PC-3 (cell line): ENCODE measurements at regions not wholly inside any gene's neighbourhood (a gene's known extent, or its start where the extent isn't known, plus 50 kb on each side); places are given as distances from the start of the nearest gene placed in this dataset.

Experiments
- ATAC-seq: fragments of 200-7000 bp; cut with Tn5 transposase; 2 replicates; pipeline ENCODE4 v1.9.1; 2020; ENCODE audit warnings: mild to moderate bottlenecking, moderate library complexity
- BruUV-seq: library from RNA; stranded (reverse); fragments of 400-500 nt; replicated peaks from 2 replicates; lab custom pipeline; 2021; lab: Mats Ljungman, UMichigan
- CTCF ChIA-PET: fragments of 300-600 bp; sonication (Branson Sonifier 250); formaldehyde crosslinking; loops from one replicate; lab custom pipeline; 2022; ENCODE audit warnings: antibody characterized with exemption; lab: Charles Lee
- POLR2A ChIA-PET: fragments of 300-600 bp; sonication (Branson Sonifier 250); formaldehyde crosslinking; loops from one replicate; lab custom pipeline; 2022; ENCODE audit warnings: antibody characterized with exemption; ENCODE audit not compliant: unreplicated experiment; lab: Charles Lee
- DNase-seq: peaks from one replicate; pipeline ENCODE4 v3.0.0-alpha.2; 2015
- H2AFZ ChIP-seq: fragments of 300-600 bp; sonication (generic); 2 replicates; pipeline ENCODE4 v1.6.0; 2016; ENCODE audit warnings: antibody characterized with exemption, low read length
- H3F3A ChIP-seq: fragments of 300-600 bp; sonication (generic); one replicate; pipeline ENCODE4 v1.6.0; 2017; ENCODE audit warnings: antibody characterized with exemption, low read length, control low read depth, mild to moderate bottlenecking; ENCODE audit not compliant: unreplicated experiment
- H3K27ac ChIP-seq: fragments of 300-600 bp; sonication (generic); 2 replicates; pipeline ENCODE4 v1.5.1; 2016; ENCODE audit warnings: mild to moderate bottlenecking, low read length
- H3K27me3 ChIP-seq: fragments of 300-600 bp; sonication (generic); 2 replicates; pipeline ENCODE4 v1.6.1; 2016; ENCODE audit warnings: low read length, mixed read lengths
- H3K36me3 ChIP-seq: fragments of 300-600 bp; sonication (generic); 2 replicates; pipeline ENCODE4 v1.6.1; 2016; ENCODE audit warnings: low read depth, mixed run types, low read length, mixed read lengths
- H3K4me1 ChIP-seq: fragments of 300-600 bp; sonication (generic); 2 replicates; pipeline ENCODE4 v1.5.1; 2016; ENCODE audit warnings: low read length; ENCODE audit not compliant: insufficient read depth
- H3K4me2 ChIP-seq: fragments of 300-600 bp; sonication (generic); 2 replicates; pipeline ENCODE4 v1.6.0; 2016; ENCODE audit warnings: low read length
- H3K4me3 ChIP-seq: fragments of 300-600 bp; sonication (generic); 2 replicates; pipeline ENCODE4 v1.5.1; 2016; ENCODE audit warnings: mild to moderate bottlenecking, low read length, mixed read lengths
- H3K79me2 ChIP-seq: fragments of 300-600 bp; sonication (generic); 2 replicates; pipeline ENCODE4 v1.6.1; 2017; ENCODE audit warnings: low read length, mixed read lengths
- H3K9ac ChIP-seq: fragments of 300-600 bp; sonication (generic); 2 replicates; pipeline ENCODE4 v1.6.0; 2016; ENCODE audit warnings: mild to moderate bottlenecking, low read length
- H3K9me2 ChIP-seq: fragments of 300-600 bp; sonication (generic); replicated peaks from 2 replicates; pipeline ENCODE4 v1.6.1; 2016; ENCODE audit warnings: mixed run types, low read length, mixed read lengths
- H3K9me3 ChIP-seq: fragments of 300-600 bp; sonication (generic); 2 replicates; pipeline ENCODE4 v1.6.1; 2016; ENCODE audit warnings: low read length, mixed read lengths
- H4K20me1 ChIP-seq: fragments of 300-600 bp; sonication (generic); 2 replicates; pipeline ENCODE4 v1.6.1; 2016; ENCODE audit warnings: low read length, mixed read lengths
- EZH2 ChIP-seq: fragments of 300-600 bp; sonication (generic); IDR thresholded peaks from one replicate; pipeline ENCODE4 v1.6.1; 2017; ENCODE audit warnings: antibody characterized with exemption, mild to moderate bottlenecking, low read length; ENCODE audit not compliant: unreplicated experiment
- EZH2phosphoT487 ChIP-seq: fragments of 300-600 bp; sonication (generic); IDR thresholded peaks from 2 replicates; pipeline ENCODE4 v1.6.1; 2018; ENCODE audit warnings: mild to moderate bottlenecking, antibody characterized with exemption, low read length, borderline replicate concordance
- intact Hi-C: fragments of 100-400 bp; cut with micrococcal nuclease; formaldehyde crosslinking; loops from 2 replicates; pipeline ENCODE4 v1.9.0; 2023
- TF ChIP-seq, protein P1 (sequence below): fragments of 300-600 bp; sonication (generic); conservative IDR thresholded peaks from 2 replicates; pipeline ENCODE4 v1.5.1; 2017; ENCODE audit warnings: antibody characterized with exemption, low read depth, mild to moderate bottlenecking, low read length

DNA sequence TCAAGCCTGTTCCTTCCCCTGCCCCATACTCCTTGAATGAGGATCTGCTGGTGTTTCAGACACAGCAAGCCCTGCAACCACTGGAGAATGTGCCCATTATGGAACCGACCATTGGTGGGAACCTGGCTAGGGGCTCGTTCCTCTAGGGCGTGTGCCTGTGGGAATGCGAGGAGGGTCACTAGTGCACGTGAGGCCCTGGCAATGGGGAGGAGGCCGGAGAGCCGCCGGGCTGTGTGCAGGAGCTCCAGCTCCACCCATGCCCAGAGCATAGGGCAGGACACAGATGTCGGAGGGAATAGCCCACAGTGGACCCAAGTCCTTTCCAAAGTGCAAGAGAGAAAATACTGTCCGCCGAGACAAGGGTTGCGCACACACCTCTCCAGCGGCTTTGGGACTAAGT is 99.3 kb downstream of the ERMARD start:
- Histone ChIP-seq H3K9ac (no peak overlapping the region), H3K36me3 (no peaks in the 10 kb centered on the region), H3K79me2 (no peaks in the 10 kb centered on the region), H3K4me2 (no peak overlapping the region), H3K9me2 (no peaks in the 10 kb centered on the region), H2AFZ (no peak overlapping the region), H3K4me3 (no peak overlapping the region), H3K27ac (no peak overlapping the region), H3K27me3 (peaks cover 4% of the 10 kb centered on the region; the same call in 1 of the 2 replicates), H4K20me1 (no peaks in the 10 kb centered on the region), H3K9me3 (no peaks in the 10 kb centered on the region), H3K4me1 (peaks cover 15% of the 10 kb centered on the region), H3F3A (no peaks in the 10 kb centered on the region)
- no TSS peak for BruUV-seq
- POLR2A ChIA-PET, result no interaction called here
- no peak for TF ChIP-seq EZH2phosphoT487
- TF ChIP-seq, protein P1, sequence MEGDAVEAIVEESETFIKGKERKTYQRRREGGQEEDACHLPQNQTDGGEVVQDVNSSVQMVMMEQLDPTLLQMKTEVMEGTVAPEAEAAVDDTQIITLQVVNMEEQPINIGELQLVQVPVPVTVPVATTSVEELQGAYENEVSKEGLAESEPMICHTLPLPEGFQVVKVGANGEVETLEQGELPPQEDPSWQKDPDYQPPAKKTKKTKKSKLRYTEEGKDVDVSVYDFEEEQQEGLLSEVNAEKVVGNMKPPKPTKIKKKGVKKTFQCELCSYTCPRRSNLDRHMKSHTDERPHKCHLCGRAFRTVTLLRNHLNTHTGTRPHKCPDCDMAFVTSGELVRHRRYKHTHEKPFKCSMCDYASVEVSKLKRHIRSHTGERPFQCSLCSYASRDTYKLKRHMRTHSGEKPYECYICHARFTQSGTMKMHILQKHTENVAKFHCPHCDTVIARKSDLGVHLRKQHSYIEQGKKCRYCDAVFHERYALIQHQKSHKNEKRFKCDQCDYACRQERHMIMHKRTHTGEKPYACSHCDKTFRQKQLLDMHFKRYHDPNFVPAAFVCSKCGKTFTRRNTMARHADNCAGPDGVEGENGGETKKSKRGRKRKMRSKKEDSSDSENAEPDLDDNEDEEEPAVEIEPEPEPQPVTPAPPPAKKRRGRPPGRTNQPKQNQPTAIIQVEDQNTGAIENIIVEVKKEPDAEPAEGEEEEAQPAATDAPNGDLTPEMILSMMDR, result no peak
- no peak for TF ChIP-seq EZH2
- intact Hi-C loops, result no loop called here
- ATAC-seq, result no peak
- DNase-seq, result no peak
- CTCF ChIA-PET, result no interaction called here

DNA sequence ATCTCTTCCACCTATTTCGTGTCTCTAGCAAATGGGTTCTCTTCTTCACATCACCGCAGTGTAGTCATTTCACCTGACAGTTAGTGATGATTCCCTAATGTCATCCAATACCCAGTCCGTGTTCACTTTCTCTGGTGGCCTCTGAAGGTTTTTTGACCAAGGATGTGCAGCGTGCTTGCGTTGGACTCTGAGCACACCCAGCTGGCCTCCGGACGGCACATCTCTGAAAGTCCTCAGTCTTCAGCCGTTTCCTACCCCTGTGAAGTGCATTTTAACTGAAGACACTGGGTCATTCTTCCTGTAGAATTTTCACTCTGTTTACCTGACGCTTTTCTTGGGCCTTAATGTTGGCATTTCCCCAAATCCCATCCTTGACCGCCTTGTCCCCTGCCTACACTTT is 98.7 kb downstream of the ERMARD start:
- no TSS peak for BruUV-seq
- intact Hi-C loops, result no loop called here

DNA sequence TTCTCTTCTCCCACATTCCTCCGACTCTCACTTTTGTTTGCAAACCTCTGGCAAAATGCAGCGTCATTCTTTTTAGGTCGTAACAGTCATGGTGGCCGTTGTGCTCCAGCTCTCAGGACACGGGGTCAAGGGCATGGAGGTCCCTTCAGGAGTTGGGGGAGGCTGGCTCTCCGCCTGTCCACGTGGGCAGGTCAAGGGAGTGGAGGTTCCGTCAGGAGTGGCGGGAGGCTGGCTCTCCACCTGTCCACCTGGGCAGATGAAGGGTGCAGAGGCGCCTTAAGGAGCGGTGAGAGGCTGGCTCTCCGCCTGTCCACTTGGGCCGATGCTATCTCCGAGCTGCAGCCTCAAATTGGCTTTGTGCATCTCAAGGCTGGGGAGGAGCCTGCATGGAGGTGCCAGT is 98.0 kb downstream of the ERMARD start:
- peaks cover 15% of the 10 kb centered on the region for H3K4me1 ChIP-seq
- ChIA-PET CTCF (no interaction called here), POLR2A (no interaction called here)
- no peaks in the 10 kb centered on the region for H3F3A ChIP-seq
- H3K79me2 ChIP-seq, result no peaks in the 10 kb centered on the region
- intact Hi-C loops, result no loop called here
- DNase-seq (no peak), ATAC-seq (no peak)
- no peak overlapping the region for H2AFZ ChIP-seq
- no peaks in the 10 kb centered on the region for H4K20me1 ChIP-seq
- BruUV-seq, result no TSS peak
- H3K27me3 ChIP-seq, result peaks cover 17% of the 10 kb centered on the region
- H3K9ac ChIP-seq, result no peak overlapping the region
- no peak overlapping the region for H3K4me2 ChIP-seq
- H3K4me3 ChIP-seq, result no peak overlapping the region
- no peaks in the 10 kb centered on the region for H3K9me3 ChIP-seq
- no peak overlapping the region for H3K27ac ChIP-seq
- no peaks in the 10 kb centered on the region for H3K36me3 ChIP-seq
- TF ChIP-seq EZH2phosphoT487 (no peak), EZH2 (no peak)
- TF ChIP-seq, protein P1, result no peak
- H3K9me2 ChIP-seq, result no peaks in the 10 kb centered on the region

More for the DNA sequence above, 98.7 kb downstream of the ERMARD start:
- H3K27ac ChIP-seq, result no peak overlapping the region
- no peaks in the 10 kb centered on the region for H4K20me1 ChIP-seq
- H3K9me3 ChIP-seq, result no peaks in the 10 kb centered on the region
- H3F3A ChIP-seq, result no peaks in the 10 kb centered on the region
- no peaks in the 10 kb centered on the region for H3K9me2 ChIP-seq
- no peak for ATAC-seq
- ChIA-PET POLR2A (no interaction called here), CTCF (no interaction called here)
- DNase-seq, result no peak
- no peak overlapping the region for H3K9ac ChIP-seq
- H3K79me2 ChIP-seq, result no peaks in the 10 kb centered on the region
- H3K27me3 ChIP-seq, result peaks cover 10% of the 10 kb centered on the region
- no peak overlapping the region for H2AFZ ChIP-seq
- no peak overlapping the region for H3K4me2 ChIP-seq
- peaks cover 15% of the 10 kb centered on the region for H3K4me1 ChIP-seq
- no peaks in the 10 kb centered on the region for H3K36me3 ChIP-seq
- H3K4me3 ChIP-seq, result no peak overlapping the region
- TF ChIP-seq EZH2 (no peak), EZH2phosphoT487 (no peak)
- TF ChIP-seq, protein P1, result no peak
